Colonic mucosa (tissue), 4 donors: ENCODE measurements at regions not wholly inside any gene's neighbourhood (a gene's known extent, or its start where the extent isn't known, plus 50 kb on each side); places are given as distances from the start of the nearest gene placed in this dataset.

ENCODE experiments used
- DNase-seq: peaks from one replicate; pipeline ENCODE4 v3.0.0-alpha.2; 2020
- H3K27ac ChIP-seq: fragments of 200-600 bp; one replicate; pipeline ENCODE4 v1.8.0; 2021
- H3K27me3 ChIP-seq: fragments of 200-600 bp; one replicate; pipeline ENCODE4 v1.8.0; 2021
- H3K36me3 ChIP-seq: fragments of 200-600 bp; one replicate; pipeline ENCODE4 v1.8.0; 2021
- H3K4me1 ChIP-seq: fragments of 200-600 bp; one replicate; pipeline ENCODE4 v1.8.0; 2021; ENCODE audit warnings: mild to moderate bottlenecking
- H3K4me3 ChIP-seq: fragments of 200-600 bp; one replicate; pipeline ENCODE4 v1.8.0; 2021
- H3K9ac ChIP-seq, 2 donors: one replicate each; pipeline ENCODE4 v1.7.0; 2013; ENCODE audit warnings: control low read depth in 2 of 2, low read depth in 2 of 2, low read length in 2 of 2
- H3K9me3 ChIP-seq: fragments of 200-600 bp; one replicate; pipeline ENCODE4 v1.8.0; 2021
- CTCF ChIP-seq: fragments of 200-600 bp; IDR thresholded peaks from one replicate; pipeline ENCODE4 v1.8.0; 2022; ENCODE audit warnings: antibody characterized with exemption, mild to moderate bottlenecking
- intact Hi-C: fragments of 100-400 bp; cut with DNase I; formaldehyde crosslinking; loops from one replicate; pipeline ENCODE4 v1.14.1; 2022
- donor health status: healthy.
- donor health status: DM: no; HTN: no; CAD: no.
- donor health status: DM: no; HTN: no; CAD: no.

GRCh38 chr4:125365731-125366130 is 51.0 kb downstream of the FAT4 start:
- TF ChIP-seq CTCF = no peak
- intact Hi-C loops = no loop called here
- Histone ChIP-seq H3K9ac (no peak overlapping the region), H3K9me3 (no peaks in the 10 kb centered on the region), H3K4me1 (no peaks in the 10 kb centered on the region), H3K36me3 (no peaks in the 10 kb centered on the region), H3K27me3 (no peaks in the 10 kb centered on the region), H3K27ac (no peak overlapping the region), H3K4me3 (no peak overlapping the region)
- DNase-seq = no peak

GRCh38 chr4:125368146-125368545 is 53.4 kb downstream of the FAT4 start:
- intact Hi-C loops = no loop called here
- Histone ChIP-seq H3K36me3 (no peaks in the 10 kb centered on the region), H3K9me3 (no peaks in the 10 kb centered on the region), H3K4me1 (no peaks in the 10 kb centered on the region), H3K27me3 (no peaks in the 10 kb centered on the region), H3K9ac (no peak overlapping the region), H3K27ac (no peak overlapping the region), H3K4me3 (no peak overlapping the region)
- DNase-seq = no peak
- TF ChIP-seq CTCF = no peak

GRCh38 chr4:125368671-125369081 is 53.9 kb downstream of the FAT4 start:
- no peak for DNase-seq
- H3K27me3 ChIP-seq = no peaks in the 10 kb centered on the region
- H3K9ac ChIP-seq = no peak overlapping the region
- no peak overlapping the region for H3K4me3 ChIP-seq
- no peaks in the 10 kb centered on the region for H3K4me1 ChIP-seq
- no peaks in the 10 kb centered on the region for H3K9me3 ChIP-seq
- intact Hi-C loops = no loop called here
- H3K36me3 ChIP-seq = no peaks in the 10 kb centered on the region
- no peak overlapping the region for H3K27ac ChIP-seq
- no peak for TF ChIP-seq CTCF

- H3K4me1 ChIP-seq = no peaks in the 10 kb centered on the region
- H3K9me3 ChIP-seq = no peaks in the 10 kb centered on the region
- H3K9ac ChIP-seq = no peak overlapping the region
- no peaks in the 10 kb centered on the region for H3K27me3 ChIP-seq
- no peak for TF ChIP-seq CTCF
- intact Hi-C loops = no loop called here
- H3K4me3 ChIP-seq = no peak overlapping the region
- no peak for DNase-seq
- H3K36me3 ChIP-seq = no peaks in the 10 kb centered on the region
- H3K27ac ChIP-seq = no peak overlapping the region
These were observed 54.3 kb downstream of the FAT4 start for GRCh38 chr4:125369098-125369497.

GRCh38 chr4:125370478-125370877 is 55.7 kb downstream of the FAT4 start:
- Histone ChIP-seq H3K36me3 (no peaks in the 10 kb centered on the region), H3K27ac (no peak overlapping the region), H3K4me1 (no peaks in the 10 kb centered on the region), H3K9ac (no peak overlapping the region), H3K27me3 (no peaks in the 10 kb centered on the region), H3K4me3 (no peak overlapping the region), H3K9me3 (no peaks in the 10 kb centered on the region)
- intact Hi-C loops = no loop called here
- TF ChIP-seq CTCF = no peak
- no peak for DNase-seq

GRCh38 chr4:125382995-125383394 is 68.2 kb downstream of the FAT4 start:
- Histone ChIP-seq H3K27me3 (no peaks in the 10 kb centered on the region), H3K27ac (no peak overlapping the region), H3K9me3 (no peaks in the 10 kb centered on the region), H3K36me3 (no peaks in the 10 kb centered on the region), H3K9ac (no peak overlapping the region), H3K4me1 (no peaks in the 10 kb centered on the region), H3K4me3 (no peak overlapping the region)
- intact Hi-C loops = no loop called here
- TF ChIP-seq CTCF = no peak
- no peak for DNase-seq
